Ishikawa (cell line): ENCODE measurements at regions not wholly inside any gene's neighbourhood (a gene's known extent, or its start where the extent isn't known, plus 50 kb on each side); places are given as distances from the start of the nearest gene placed in this dataset.

Experiments
- CEBPB ChIP-seq: IDR thresholded peaks from 2 replicates; pipeline ENCODE4 v1.6.1; 2012
- CREB1 ChIP-seq: IDR thresholded peaks from 2 replicates; pipeline ENCODE4 v1.6.1; 2012; ENCODE audit warnings: low read depth
- EGR1 ChIP-seq: IDR thresholded peaks from 2 replicates; pipeline ENCODE4 v1.6.1; 2012
- EP300 ChIP-seq: IDR thresholded peaks from 2 replicates; pipeline ENCODE4 v1.6.1; 2012; ENCODE audit warnings: borderline replicate concordance
- FOXM1 ChIP-seq: IDR thresholded peaks from 2 replicates; pipeline ENCODE4 v1.6.1; 2012; ENCODE audit warnings: low read depth, borderline replicate concordance
- MAX ChIP-seq: IDR thresholded peaks from 2 replicates; pipeline ENCODE4 v1.6.1; 2012
- NFIC ChIP-seq: IDR thresholded peaks from 2 replicates; pipeline ENCODE4 v1.6.1; 2012
- RAD21 ChIP-seq: IDR thresholded peaks from 2 replicates; pipeline ENCODE4 v1.6.1; 2012; ENCODE audit warnings: low read depth
- REST ChIP-seq: IDR thresholded peaks from 2 replicates; pipeline ENCODE4 v1.6.1; 2012; ENCODE audit warnings: low read depth, mild to moderate bottlenecking
- TAF1 ChIP-seq: IDR thresholded peaks from 2 replicates; pipeline ENCODE4 v1.6.1; 2012; ENCODE audit warnings: low read depth, mild to moderate bottlenecking
- TCF12 ChIP-seq: IDR thresholded peaks from 2 replicates; pipeline ENCODE4 v1.6.1; 2012; ENCODE audit warnings: low read depth
- TEAD4 ChIP-seq: IDR thresholded peaks from 2 replicates; pipeline ENCODE4 v1.6.1; 2012
- YY1 ChIP-seq: IDR thresholded peaks from 2 replicates; pipeline ENCODE4 v1.6.1; 2012; ENCODE audit warnings: low read depth
- ZBTB7A ChIP-seq: IDR thresholded peaks from 2 replicates; pipeline ENCODE4 v1.6.1; 2012; ENCODE audit warnings: low read depth
- TF ChIP-seq, protein P1 (sequence below): IDR thresholded peaks from 2 replicates; pipeline ENCODE4 v1.6.1; 2012

DNA sequence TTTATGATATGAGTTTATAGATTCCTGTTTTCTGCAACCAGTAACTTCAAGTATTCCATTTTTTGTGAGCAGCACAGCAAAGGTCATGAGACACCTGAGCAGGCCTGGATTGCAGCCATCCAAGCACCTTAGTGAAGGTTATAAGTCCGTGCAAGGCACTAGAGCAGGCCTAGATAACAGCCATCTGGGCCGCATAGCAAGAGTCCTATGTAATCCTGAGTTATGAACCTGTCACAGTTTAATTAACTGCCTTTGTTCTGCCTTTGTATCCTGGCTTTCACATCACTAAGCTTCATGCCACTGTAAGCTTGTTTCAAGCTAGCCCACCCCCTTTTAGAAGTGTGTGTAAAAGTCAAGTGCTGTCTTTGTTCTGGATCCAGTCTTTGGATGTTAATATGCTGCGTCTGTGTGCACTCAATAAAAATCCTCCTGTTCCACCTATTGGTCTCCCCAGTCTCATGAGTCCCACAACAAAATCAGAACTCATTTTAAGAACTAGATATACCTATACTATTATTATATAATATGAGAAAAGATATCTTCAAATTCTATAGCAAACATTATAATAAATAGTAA, 556.2 kb upstream of the CHRM3 start:
- TF ChIP-seq MAX (no peak), CEBPB (no peak), EGR1 (no peak), YY1 (no peak), ZBTB7A (no peak), CREB1 (no peak), TEAD4 (no peak), NFIC (no peak), RAD21 (no peak)

DNA sequence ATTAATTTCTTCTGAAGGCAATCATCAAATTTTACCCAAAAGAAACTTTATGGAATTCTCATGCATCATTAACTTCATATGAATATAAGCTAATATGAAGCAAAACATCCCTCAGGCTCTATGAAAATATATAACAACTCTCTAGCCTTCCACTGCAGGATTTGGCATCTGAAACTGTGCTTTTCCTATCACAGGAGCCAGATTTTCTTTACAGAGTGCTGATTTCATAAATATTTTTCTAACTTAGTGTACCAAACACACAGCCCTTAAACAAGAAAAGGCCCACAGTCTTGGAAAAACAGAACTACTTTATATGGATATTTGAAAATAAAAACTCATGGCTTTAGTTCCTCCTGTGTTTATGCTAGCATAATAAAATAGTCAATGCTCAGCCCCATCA, 559.5 kb upstream of the CHRM3 start:
- TF ChIP-seq CEBPB = no peak
- TF ChIP-seq TEAD4 = no peak
- no peak for TF ChIP-seq EP300
- TF ChIP-seq NFIC = no peak
- no peak for TF ChIP-seq REST

DNA sequence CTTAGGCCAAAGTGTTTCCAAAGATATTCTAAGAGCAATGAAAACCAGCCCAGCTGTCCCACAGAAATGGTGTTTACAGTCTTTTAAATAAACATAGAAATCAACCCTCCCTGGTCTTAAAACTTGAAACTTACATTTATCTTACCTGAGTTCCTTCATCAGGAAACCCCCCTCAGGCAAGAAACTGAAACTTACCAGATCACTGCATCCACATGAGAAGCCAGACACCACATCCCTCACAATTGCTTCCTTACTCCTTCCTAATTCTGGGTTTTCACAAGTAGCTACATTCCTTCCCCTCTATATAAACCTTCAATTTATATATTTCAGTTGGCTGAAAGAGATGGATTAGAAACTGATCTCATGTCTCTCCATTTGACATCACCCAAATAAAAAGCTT, 563.0 kb upstream of the CHRM3 start:
- TF ChIP-seq NFIC (no peak), ZBTB7A (no peak)

DNA sequence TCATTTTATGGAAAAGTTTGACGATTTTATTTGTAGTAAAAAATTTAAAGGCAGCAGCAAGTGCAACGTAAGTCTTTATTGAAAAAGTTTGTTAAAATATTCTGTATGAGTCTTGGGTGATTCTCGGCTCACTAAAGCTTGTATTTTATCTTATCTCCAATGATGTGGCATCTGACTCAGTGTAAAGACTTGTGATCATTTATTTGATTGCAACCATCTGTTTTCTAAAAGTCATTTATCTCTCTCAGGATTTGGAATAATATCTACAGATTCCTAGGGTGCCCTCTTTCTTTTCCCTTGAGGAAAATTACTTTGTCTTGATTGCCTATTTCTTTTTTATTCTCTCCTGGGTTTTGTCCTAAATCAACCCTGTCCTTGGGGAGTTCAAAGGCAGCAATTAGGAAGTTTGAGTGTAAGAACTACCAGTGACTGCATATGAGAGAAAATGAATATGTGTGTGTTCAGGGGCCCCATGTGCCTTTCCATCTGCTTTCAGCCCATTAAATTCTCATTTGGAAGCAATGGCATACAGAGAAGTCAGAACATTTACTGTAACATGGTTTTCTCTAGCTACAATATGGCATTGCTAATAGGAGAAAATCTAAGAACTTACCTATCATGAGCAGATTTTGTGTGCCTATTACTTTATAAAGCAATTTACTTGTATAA, 575.0 kb upstream of the CHRM3 start:
- TF ChIP-seq EP300 (no peak), EGR1 (no peak), TEAD4 (no peak)

GRCh38 chr1:238790882-238791281, 595.5 kb upstream of the CHRM3 start:
- TF ChIP-seq REST (no peak), YY1 (no peak), TCF12 (no peak), CREB1 (no peak), RAD21 (no peak), MAX (no peak), FOXM1 (no peak), ZBTB7A (no peak), NFIC (no peak), EGR1 (no peak), TAF1 (no peak), TEAD4 (no peak), EP300 (no peak)
- TF ChIP-seq, protein P1, sequence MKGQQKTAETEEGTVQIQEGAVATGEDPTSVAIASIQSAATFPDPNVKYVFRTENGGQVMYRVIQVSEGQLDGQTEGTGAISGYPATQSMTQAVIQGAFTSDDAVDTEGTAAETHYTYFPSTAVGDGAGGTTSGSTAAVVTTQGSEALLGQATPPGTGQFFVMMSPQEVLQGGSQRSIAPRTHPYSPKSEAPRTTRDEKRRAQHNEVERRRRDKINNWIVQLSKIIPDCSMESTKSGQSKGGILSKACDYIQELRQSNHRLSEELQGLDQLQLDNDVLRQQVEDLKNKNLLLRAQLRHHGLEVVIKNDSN = no peak

GRCh38 chr1:238789916-238790667, 596.3 kb upstream of the CHRM3 start:
- TF ChIP-seq CREB1 (no peak), CEBPB (no peak), ZBTB7A (no peak), EP300 (no peak), FOXM1 (no peak), YY1 (no peak), TEAD4 (no peak), TCF12 (no peak), REST (no peak), TAF1 (no peak), MAX (no peak), RAD21 (no peak)
- TF ChIP-seq, protein P1 = no peak
